Activated gamma-delta T cell treated with anti-CD3 and anti-CD28 coated beads, Interleukin-2, amount 50 U/mL, for 16 hours (primary cell): ENCODE measurements at regions not wholly inside any gene's neighbourhood (a gene's known extent, or its start where the extent isn't known, plus 50 kb on each side); places are given as distances from the start of the nearest gene placed in this dataset.
A peak's percentile ranks its signal among the peaks of the same experiment; 100 is the strongest.
"Not testable (repeated sequence)": the region's sequence is repeated elsewhere in the genome, so short reads cannot be mapped to it uniquely, and the experiment has no call there.

ENCODE experiments used
- DNase-seq: peaks from one replicate; pipeline ENCODE4 v3.0.0-alpha.2; 2020; ENCODE audit warnings: low read depth

DNA sequence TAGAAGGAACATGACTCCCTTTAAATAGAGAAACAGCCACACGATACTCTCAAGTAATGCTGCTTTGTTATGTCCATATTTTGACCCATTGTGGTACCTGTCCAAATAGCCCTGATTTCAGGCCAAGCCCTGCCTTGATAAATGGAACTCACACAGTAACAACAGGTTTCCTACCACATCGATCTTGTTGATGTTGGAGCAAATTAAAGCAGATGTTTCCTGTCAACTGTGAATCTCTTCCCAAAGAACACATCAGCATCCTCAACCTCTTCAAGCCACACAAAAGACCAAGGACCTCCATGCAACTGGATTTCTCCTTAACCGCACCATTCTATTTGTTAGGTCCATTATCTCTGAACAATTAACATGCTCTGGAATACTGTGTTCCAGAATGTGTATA lies 109.5 kb downstream of the FOXD4L6 start:
- not testable (repeated sequence) for DNase-seq

DNA sequence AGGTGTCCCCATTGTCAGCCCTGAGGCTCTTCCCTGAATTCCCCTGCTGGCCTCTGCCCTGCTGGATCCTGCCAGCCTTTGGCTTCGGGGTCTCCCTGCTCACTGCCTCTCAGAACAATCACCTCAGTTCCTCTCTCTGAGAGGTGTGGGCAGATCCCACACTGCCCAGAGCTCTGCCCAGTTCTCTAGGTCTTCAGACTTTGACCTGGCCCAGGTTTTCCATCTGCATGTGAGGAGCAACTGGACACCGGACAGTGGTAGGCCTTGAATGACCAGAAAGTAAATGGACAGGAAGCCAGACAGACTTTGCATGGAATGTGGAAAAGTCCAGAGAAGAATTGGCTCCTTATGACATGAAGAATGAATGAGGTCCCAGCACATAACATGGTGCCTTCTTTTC lies 111.8 kb downstream of the FOXD4L6 start:
- DNase-seq: not testable (repeated sequence)

DNA sequence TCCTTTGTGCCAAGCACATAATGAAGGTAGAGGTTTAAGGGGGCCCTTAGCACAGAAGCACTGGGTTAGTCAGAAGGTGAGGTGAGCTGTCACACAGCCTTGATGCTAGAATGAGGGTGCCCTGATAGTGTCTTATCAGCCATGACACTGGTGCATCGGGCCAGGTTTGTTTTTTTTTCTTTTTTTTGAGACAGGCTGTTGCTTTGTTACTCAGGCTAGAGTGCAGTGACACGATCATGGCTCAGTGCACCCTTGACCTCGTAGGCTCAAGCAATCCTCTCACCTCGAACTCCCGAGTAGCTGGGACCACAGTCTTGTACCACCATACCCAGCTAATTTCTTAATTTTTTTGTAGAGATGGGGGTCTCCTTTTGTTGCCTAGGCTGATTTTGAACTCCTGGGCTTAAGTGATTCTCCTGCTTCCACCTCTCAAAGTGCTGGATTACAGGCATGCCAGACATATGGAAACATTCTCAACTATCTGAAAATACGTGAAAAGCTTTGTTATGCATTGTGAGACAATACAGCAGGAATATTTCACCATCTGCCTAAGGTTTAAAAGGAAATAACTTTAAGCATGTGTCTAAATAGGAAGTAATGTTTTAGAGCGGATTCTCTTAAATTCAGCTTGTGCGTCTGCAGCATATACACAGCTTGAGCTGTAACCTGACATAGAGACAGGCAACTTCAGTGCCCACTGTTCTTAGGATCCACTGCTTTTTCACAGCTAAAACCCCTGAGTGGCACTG lies 128.4 kb downstream of the FOXD4L6 start:
- not testable (repeated sequence) for DNase-seq

DNA sequence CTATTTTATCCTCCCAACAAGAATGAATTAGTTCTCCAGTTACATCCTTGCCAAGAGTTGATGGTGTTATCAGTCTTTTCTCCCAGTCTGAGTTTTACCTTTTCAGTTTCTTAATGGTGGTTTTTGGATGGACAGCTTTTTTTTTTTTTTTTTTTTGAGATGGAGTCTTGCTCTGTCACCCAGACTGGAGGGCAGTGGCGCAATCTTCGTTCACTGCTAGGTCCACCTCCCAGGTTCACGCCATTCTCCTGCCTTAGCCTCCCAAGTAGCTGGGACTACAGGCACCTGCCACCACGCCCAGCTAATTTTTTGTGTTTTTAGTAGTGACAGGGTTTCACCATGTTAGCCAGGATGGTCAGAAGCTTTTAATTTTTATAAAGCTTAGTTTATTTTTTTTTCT lies 133.0 kb downstream of the FOXD4L6 start:
- not testable (repeated sequence) for DNase-seq

DNA sequence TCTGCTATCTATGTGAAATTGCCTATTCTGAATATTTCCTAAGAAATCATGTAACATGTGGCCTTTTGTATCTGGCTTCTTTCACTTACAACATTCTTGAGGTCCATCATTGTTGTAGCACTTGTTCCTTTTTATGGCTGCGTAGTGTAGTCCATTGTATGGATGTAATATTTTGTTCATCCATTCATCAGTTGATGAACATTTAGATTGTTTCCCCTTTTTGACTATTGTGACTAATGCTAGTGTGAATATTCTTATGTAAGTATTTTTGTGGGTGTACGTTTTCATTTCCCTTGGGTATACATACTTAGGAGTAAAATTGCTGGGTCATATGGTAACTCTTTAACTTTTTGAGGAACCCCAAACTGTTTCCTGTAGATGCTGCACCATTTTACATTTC lies 134.6 kb downstream of the FOXD4L6 start:
- not testable (repeated sequence) for DNase-seq

DNA sequence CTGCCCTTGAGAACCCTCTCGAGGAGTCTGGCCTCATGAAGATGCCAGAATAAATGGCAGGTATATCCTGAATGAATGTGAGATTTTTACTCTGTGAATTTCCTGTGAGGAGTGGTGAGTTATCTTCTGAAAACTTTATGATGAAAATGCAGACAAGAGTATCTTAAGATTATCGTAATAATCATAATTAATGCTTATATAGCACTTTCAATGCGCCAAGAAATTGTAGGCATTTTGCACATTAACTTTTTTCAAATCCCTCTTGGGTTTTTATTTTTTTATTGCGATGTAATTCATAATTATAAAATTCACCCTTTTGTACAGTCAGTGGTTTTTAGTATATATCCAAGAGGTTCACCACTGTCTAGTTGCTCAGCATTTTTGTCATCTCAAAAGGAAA lies 135.1 kb downstream of the FOXD4L6 start:
- not testable (repeated sequence) for DNase-seq

DNA sequence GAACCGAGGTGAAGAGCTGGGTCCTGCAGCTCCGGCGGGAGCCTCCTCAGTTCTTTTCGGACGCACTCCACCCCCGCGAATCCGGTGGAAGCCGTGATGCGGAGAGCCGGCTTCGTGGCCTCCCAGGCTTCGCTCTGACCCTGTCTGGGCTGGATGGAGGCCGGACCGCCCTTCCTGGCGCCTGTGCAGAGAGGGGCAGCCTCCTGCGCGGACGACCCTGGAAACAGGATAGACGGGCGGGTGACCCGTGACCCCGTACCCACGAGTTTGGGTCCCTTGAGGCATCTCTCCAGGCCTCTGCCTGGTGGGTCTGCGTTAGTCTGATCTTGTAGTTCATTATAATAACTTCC lies 136.0 kb downstream of the FOXD4L6 start:
- peak; percentile 26 for DNase-seq

DNA sequence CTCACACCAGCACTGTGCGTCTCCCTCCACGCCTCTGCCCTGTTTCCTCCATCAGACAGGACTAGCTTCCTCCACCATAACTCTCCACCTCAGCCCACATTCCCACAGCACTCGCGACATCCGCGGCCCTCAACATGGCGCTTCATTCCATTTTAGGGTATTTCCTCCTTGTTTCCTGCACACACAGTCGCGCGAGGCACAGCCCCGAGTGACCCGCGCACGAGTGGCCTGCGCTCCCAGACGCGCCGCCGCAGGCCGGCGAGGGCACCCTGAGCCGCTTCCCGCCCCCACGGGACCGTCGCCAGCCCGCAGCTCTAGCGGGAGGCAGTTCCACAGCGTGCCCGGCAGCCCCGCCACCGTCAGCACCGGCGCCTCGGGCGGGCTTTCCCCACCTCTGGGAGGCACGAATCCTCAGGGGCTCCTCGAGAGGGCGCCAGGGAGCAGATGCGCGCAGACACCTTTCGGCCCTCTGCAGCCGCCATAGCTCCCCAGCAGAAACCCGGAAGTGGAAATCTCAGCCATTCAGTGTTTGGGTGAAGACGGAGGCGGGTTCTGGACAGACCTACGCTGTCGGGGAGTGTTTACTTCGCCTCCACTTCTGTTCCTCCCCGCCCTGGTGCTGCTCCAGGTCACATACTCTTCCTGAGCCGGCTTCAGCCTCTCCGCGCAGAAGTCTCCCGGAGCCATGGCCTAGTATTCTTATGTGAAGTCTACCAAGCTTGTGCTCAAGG lies 136.6 kb downstream of the FOXD4L6 start:
- peak; percentile 98 for DNase-seq

DNA sequence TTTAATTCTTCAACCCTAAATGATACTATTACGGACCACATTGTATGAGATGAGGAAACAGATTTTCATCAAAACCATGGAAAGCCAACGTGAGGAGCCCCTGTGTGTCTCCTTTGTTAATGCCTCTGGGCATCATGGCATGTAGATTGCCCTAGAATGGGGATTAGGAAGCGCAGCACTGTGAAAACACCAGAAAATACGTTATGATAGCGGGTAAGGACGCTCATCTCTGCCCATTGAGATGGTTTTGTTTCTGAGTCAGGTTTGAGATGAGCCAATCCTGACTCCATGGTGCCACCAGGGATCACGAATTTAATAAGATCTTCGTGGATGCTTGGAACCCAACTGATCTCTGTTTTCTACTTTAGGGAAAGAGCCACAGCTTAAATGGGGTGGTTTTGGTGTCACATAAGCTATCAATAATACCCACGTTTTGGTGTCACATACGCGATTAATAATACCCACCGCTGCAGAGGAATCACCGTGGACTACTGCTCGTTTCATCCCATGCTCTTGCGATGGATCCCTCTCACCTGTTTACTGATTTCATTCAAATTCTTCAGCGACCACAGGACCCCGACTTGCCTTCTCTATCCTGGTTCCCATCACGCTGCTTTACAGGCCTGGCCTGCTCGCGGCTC lies 137.3 kb downstream of the FOXD4L6 start:
- DNase-seq: not testable (repeated sequence)

DNA sequence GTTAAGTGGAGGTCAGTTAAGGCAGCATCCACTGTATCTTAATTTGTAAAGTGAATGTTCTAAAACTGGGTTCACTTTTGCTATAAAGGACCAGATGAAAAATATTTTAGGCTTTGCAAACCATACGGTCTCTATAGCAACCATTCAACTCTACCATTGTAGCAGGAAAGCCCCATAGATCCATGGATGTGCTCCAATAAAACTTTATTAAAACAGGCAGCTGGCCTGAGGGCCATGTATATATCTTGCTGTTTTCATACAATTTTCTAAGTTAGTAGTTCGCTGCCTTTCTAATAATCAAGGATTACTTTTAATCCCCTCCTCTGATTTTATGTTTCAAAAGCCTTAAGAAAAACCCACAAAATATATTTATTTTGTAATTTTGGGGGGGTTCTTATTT lies 142.1 kb downstream of the FOXD4L6 start:
- DNase-seq: not testable (repeated sequence)

DNA sequence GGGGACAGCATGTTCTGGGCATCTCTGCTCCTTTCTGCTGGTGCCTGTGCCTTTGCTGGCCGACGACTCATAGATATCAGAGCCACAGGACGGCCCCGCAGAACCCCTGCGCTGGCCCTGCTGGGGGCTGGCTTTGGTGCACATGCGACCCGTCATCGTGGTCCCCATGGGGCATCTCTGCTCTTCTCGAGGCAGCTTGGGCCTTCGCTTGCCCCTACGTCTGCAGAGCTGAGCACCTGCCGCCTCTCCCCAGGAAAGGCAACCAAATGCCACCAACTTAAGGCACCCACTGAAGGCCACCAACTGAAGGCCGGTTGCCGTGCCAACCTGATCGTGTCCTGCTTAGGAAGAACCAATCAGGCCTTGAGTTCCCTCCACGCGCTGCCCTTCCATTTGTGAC lies 153.1 kb downstream of the FOXD4L6 start:
- DNase-seq: not testable (repeated sequence)

DNA sequence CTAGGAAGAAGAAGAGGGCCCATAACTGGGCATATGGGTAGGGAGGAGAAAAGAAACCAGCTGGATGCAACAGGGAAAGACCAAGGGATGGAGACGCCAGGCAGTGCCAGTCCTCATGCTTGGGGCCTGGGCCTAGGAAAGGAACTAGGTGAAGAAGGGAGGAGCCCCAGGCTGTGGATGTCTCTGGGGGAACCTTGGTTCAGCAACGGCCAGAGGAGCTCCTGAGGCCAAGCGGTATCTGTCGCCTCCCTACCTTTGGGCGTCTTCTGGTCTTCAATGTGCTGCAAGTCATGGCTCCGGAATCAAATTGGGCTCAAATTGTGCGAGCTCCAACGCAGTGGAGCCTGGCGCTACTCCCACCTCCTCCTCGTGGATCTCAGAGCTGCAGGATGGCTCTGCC lies 153.6 kb downstream of the FOXD4L6 start:
- DNase-seq: not testable (repeated sequence)

DNA sequence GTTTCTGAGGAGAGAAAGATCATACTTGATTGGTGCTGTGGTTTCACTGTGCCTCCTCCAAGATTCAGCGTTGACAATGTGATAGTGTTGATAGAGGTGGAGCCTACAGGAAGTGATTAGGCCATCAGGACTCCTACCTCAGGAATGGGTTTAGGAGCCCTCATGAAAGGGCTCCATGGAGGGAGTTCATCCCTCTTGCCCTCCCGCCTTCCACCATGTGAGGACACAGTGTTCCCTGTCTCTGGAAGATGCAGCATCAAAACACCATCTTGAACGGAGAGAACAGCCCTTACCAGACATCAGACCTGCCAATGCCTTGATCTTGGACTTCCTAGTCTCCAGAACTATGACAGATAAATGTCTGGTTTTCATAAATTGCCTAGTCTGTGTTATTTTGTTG lies 156.7 kb downstream of the FOXD4L6 start:
- not testable (repeated sequence) for DNase-seq

DNA sequence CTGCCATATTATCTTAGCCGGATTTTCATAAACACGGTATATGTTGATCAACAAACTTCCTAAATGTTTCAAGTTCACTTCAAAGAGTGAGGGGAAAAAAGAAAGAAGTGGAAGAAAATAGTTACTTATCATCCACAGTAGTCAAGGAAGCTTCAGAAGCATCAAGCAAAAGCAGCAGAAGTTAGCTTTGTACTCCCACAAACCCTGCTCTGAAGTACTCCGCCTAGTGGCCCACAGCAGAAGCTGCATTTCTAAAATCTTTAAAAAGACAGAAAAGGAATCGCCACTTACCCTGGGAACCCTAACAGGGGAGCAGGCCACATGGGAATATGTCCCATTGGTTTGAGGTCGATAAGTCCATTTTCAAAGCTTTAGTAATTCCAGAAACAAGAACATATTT lies 158.1 kb downstream of the FOXD4L6 start:
- not testable (repeated sequence) for DNase-seq

DNA sequence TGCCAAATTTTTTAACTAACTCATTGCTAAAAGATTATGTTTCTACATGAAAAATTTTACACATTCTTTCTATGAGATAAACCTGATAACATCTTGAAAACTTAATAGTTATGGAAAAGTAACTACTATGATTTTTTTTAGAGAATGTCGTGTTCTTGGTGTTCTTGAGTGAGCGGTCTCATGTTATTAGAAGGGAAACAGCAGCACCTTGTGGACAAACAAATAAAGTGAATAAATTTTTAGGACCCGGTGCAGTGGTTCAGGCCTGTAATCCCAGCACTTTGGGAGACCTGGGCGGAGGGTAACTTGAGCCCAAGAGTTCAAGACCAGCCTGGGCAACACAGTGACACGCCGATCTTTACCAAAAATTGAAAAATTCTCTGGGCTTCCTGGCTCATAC lies 166.0 kb downstream of the FOXD4L6 start:
- DNase-seq: not testable (repeated sequence)

DNA sequence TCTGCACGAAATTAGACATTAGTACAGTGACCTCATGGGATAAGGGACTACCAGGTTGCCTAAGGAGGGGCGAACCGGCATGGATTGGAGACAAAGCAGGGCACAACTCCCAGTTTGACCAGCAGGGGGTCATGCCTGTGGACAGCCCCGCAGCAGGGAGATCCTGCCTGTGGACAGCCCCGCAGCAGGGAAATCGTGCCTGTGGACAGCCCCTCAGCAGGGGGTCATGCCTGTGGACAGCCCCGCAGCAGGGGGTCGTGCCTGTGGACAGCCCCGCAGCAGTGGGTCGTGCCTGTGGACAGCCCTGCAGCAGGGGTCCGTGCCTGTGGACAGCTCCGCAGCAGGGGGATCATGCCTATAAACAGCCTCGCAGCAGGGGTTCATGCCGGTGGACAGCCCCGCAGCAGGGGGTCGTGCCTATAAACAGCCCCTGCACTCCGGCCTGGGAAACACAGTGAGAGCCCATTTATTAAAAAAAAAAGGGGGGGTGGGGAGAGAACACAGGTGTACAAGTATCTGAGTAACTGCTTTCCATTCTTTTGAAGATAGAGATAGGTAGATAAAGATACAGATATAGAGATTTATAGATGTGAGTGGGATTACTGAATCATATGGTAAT lies 176.5 kb downstream of the FOXD4L6 start:
- DNase-seq: not testable (repeated sequence)

DNA sequence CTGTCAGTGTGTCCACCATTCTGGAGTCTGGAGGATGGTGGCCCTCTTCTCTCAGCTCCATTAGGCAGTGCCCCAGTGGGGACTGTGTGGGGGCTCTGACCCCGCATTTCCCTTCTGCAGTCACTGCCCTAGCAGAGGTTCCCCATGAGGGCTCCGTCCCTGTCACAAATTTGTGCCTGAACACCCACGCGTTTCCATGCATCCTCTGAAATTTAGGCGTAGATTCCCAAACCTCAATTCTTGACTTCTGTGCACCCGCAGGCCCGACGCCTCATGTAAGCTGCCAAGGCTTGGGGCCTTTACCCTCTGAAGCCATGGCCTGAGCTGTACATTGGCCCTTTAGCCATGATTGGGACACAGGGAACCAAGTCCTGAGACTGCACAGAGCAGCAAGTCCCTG lies 182.3 kb downstream of the FOXD4L6 start:
- DNase-seq: not testable (repeated sequence)

DNA sequence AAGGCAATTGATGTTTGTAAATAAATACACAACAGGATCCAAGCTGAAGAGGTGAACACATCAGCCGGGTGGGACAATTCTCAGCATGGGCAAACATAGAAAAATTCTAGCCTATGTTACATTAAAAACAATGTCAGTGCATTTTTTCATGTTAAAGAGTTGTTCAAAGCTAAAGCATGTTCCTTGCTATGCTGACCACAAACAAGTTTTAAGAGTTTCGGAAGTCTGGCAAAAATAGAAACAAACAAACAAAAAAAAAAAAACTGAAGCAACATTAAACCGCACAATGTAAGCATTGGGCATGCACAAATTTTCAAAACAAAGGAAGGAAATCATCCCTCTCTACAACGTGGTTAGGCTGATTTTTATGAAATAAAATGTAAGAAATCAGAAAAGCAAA lies 185.8 kb downstream of the FOXD4L6 start:
- not testable (repeated sequence) for DNase-seq

DNA sequence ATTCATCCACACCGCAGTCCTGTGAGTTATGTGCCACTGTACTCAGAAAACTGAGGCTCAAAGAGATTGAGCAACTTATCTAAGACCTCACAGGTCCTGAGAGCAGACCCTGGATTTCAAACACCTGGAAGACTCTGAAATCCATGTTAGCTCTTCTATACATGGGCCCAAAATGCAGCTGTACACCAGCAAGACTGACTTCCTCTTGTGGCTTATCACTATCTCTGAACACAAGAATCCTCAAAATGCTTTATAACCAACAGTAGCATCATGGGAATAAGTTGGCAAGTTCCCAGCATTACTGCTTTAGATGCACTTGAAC lies 188.6 kb downstream of the FOXD4L6 start:
- not testable (repeated sequence) for DNase-seq

DNA sequence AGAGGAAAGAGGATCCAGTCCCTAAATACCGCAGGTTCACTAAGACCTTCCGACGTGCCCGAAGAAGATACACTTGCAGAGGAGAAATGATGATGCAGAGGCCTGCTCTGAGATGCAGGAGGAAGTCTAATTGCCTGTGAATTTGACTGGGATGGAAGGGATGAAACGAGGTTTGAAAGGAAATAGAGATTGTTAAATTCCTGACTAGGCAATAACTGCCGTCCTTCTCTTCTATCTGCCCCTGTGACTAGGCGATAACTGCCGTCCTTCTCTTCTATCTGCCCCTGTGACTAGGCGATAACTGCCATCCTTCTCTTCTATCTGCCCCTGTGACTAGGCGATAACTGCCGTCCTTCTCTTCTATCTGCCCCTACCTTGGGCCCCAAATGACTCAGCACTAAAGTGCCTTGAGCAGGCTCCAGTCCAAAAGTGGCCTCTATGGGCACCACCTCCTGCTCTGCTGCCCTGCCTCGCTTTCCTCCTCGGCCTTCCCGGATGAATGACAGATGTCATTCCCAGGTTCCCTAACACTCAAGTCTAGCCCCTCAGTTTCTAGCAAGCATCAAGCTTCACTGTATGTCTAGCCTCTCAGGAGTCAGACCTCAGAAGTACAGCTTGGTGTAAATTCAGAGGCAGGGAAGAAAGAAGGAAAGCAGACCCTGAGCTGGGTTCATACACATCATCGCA lies 189.1 kb downstream of the FOXD4L6 start:
- not testable (repeated sequence) for DNase-seq

DNA sequence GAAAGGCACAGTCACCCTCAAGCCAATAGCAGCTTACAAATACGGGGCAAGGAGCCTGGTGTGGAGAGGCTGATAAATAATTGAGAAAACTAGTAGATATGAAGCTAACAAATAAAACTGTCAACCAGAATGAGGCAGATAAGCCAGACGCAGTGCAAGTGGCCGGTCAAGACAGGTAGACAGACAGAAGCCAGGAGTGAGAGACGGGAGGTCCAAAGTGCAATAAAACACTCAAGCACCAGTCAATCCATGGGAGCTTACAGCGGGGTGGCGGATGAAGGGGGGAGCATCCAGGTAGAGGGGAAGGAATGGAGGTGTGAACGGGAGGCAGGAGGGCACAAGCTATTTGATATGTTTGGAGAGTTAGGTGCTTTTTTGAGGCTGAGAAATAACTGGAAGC lies 193.1 kb downstream of the FOXD4L6 start:
- DNase-seq: no peak

DNA sequence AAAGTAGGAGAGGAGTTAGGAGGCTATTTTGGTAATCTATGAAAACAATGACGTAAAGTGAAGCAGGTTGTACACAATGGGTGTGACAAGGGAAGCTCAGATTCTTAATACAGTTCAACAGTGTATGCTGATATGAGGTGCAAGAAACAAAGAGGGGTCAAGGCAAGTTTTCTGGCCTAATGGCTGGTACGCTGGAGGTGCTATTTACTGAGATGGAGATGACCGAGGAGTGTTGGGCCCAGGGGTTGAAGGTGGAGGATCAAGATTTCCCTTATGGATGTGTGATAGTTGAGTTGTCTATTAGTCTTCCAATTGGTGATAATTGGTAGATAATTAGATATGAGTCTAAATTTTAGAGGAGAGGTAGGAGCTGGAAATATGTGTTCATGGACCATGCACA lies 194.0 kb downstream of the FOXD4L6 start:
- not testable (repeated sequence) for DNase-seq
